ENCODE measurements at regions not wholly inside any gene's neighbourhood (a gene's known extent, or its start where the extent isn't known, plus 50 kb on each side); places are given as distances from the start of the nearest gene placed in this dataset.

GRCh38 chr15:91611561-91612323 lies 241.8 kb upstream of the SLCO3A1 start:
- Histone ChIP-seq H3K27ac (ENCODE audit: low read depth, low read length) (no peak overlapping the region), H3K4me1 (ENCODE audit: insufficient read depth, low read length) (no peaks in the 10 kb centered on the region), H3K4me3 (ENCODE audit: low read length) (no peak overlapping the region), H3K9ac (ENCODE audit: low read depth, low read length) (no peak overlapping the region), H3K36me3 (ENCODE audit: insufficient read depth, low read length) (no peaks in the 10 kb centered on the region), H3K27me3 (ENCODE audit: insufficient read depth, low read length) (no peaks in the 10 kb centered on the region), H3K9me3 (ENCODE audit: insufficient read depth, low read depth, low read length) (no peaks in the 10 kb centered on the region)
- 82% methylated on average over 10 of the region's 10 CpGs for WGBS

GRCh38 chr15:91620229-91620628 lies 233.3 kb upstream of the SLCO3A1 start:
- Histone ChIP-seq H3K27ac (ENCODE audit: low read depth, low read length) (no peak overlapping the region), H3K36me3 (ENCODE audit: insufficient read depth, low read length) (no peaks in the 10 kb centered on the region), H3K4me1 (ENCODE audit: insufficient read depth, low read length) (peaks cover 13% of the 10 kb centered on the region; the same call in 1 of the 2 replicates), H3K9ac (ENCODE audit: low read depth, low read length) (no peak overlapping the region), H3K9me3 (ENCODE audit: insufficient read depth, low read depth, low read length) (no peaks in the 10 kb centered on the region), H3K27me3 (ENCODE audit: insufficient read depth, low read length) (no peaks in the 10 kb centered on the region), H3K4me3 (ENCODE audit: low read length) (no peak overlapping the region)
- 50% methylated on average over 3 of the region's 4 CpGs for WGBS

GRCh38 chr15:91622235-91622634 lies 231.3 kb upstream of the SLCO3A1 start:
- no peak overlapping the region for H3K4me3 ChIP-seq (ENCODE audit: low read length)
- no peaks in the 10 kb centered on the region for H3K36me3 ChIP-seq (ENCODE audit: insufficient read depth, low read length)
- H3K9ac ChIP-seq (ENCODE audit: low read depth, low read length), result no peak overlapping the region
- H3K27me3 ChIP-seq (ENCODE audit: insufficient read depth, low read length), result no peaks in the 10 kb centered on the region
- H3K4me1 ChIP-seq (ENCODE audit: insufficient read depth, low read length), result peaks cover 21% of the 10 kb centered on the region; the same call in 1 of the 2 replicates
- 80% methylated on average over 4 of the region's 4 CpGs for WGBS
- no peak overlapping the region for H3K27ac ChIP-seq (ENCODE audit: low read depth, low read length)
- no peaks in the 10 kb centered on the region for H3K9me3 ChIP-seq (ENCODE audit: insufficient read depth, low read depth, low read length)

GRCh38 chr15:91622711-91623342 lies 230.7 kb upstream of the SLCO3A1 start:
- Histone ChIP-seq H3K27me3 (ENCODE audit: insufficient read depth, low read length) (no peaks in the 10 kb centered on the region), H3K4me1 (ENCODE audit: insufficient read depth, low read length) (peaks cover 21% of the 10 kb centered on the region; the same call in 1 of the 2 replicates)

GRCh38 chr15:91624353-91624968 lies 229.0 kb upstream of the SLCO3A1 start:
- 92% methylated on average over 3 of the region's 3 CpGs for WGBS
- Histone ChIP-seq H3K36me3 (ENCODE audit: insufficient read depth, low read length) (no peaks in the 10 kb centered on the region), H3K4me3 (ENCODE audit: low read length) (no peak overlapping the region), H3K27ac (ENCODE audit: low read depth, low read length) (no peak overlapping the region), H3K4me1 (ENCODE audit: insufficient read depth, low read length) (peaks cover 20% of the 10 kb centered on the region; the same call in 1 of the 2 replicates), H3K27me3 (ENCODE audit: insufficient read depth, low read length) (no peaks in the 10 kb centered on the region), H3K9me3 (ENCODE audit: insufficient read depth, low read depth, low read length) (no peaks in the 10 kb centered on the region), H3K9ac (ENCODE audit: low read depth, low read length) (no peak overlapping the region)

More at GRCh38 chr15:91622711-91623342, 230.7 kb upstream of the SLCO3A1 start:
- Histone ChIP-seq H3K27ac (ENCODE audit: low read depth, low read length) (no peak overlapping the region), H3K9me3 (ENCODE audit: insufficient read depth, low read depth, low read length) (no peaks in the 10 kb centered on the region), H3K4me3 (ENCODE audit: low read length) (no peak overlapping the region), H3K9ac (ENCODE audit: low read depth, low read length) (no peak overlapping the region), H3K36me3 (ENCODE audit: insufficient read depth, low read length) (no peaks in the 10 kb centered on the region)
- 76% methylated on average over 7 of the region's 8 CpGs for WGBS

- H3K9me3 ChIP-seq (ENCODE audit: insufficient read depth, low read depth, low read length), result no peaks in the 10 kb centered on the region
- H3K36me3 ChIP-seq (ENCODE audit: insufficient read depth, low read length), result no peaks in the 10 kb centered on the region
- no peak overlapping the region for H3K27ac ChIP-seq (ENCODE audit: low read depth, low read length)
- no peak overlapping the region for H3K9ac ChIP-seq (ENCODE audit: low read depth, low read length)
- peaks cover 17% of the 10 kb centered on the region; the same call in 1 of the 2 replicates for H3K4me1 ChIP-seq (ENCODE audit: insufficient read depth, low read length)
- WGBS, result 83% methylated on average over 6 of the region's 6 CpGs
- no peaks in the 10 kb centered on the region for H3K27me3 ChIP-seq (ENCODE audit: insufficient read depth, low read length)
- no peak overlapping the region for H3K4me3 ChIP-seq (ENCODE audit: low read length)
Measured at GRCh38 chr15:91625506-91625905, 228.0 kb upstream of the SLCO3A1 start.

GRCh38 chr15:91627473-91628278 lies 225.8 kb upstream of the SLCO3A1 start:
- Histone ChIP-seq H3K9me3 (ENCODE audit: insufficient read depth, low read depth, low read length) (no peaks in the 10 kb centered on the region), H3K4me3 (ENCODE audit: low read length) (no peak overlapping the region), H3K27me3 (ENCODE audit: insufficient read depth, low read length) (no peaks in the 10 kb centered on the region), H3K27ac (ENCODE audit: low read depth, low read length) (no peak overlapping the region), H3K36me3 (ENCODE audit: insufficient read depth, low read length) (no peaks in the 10 kb centered on the region), H3K4me1 (ENCODE audit: insufficient read depth, low read length) (peaks cover 14% of the 10 kb centered on the region; the same call in 1 of the 2 replicates), H3K9ac (ENCODE audit: low read depth, low read length) (no peak overlapping the region)
- 72% methylated on average over 11 of the region's 11 CpGs for WGBS

GRCh38 chr15:91630090-91630489 lies 223.4 kb upstream of the SLCO3A1 start:
- 95% methylated on average over 5 of the region's 6 CpGs for WGBS
- H3K4me1 ChIP-seq (ENCODE audit: insufficient read depth, low read length), result peaks cover 7% of the 10 kb centered on the region; the same call in 1 of the 2 replicates
- H3K9me3 ChIP-seq (ENCODE audit: insufficient read depth, low read depth, low read length), result no peaks in the 10 kb centered on the region
- no peak overlapping the region for H3K4me3 ChIP-seq (ENCODE audit: low read length)
- no peaks in the 10 kb centered on the region for H3K27me3 ChIP-seq (ENCODE audit: insufficient read depth, low read length)
- no peaks in the 10 kb centered on the region for H3K36me3 ChIP-seq (ENCODE audit: insufficient read depth, low read length)
- H3K27ac ChIP-seq (ENCODE audit: low read depth, low read length), result no peak overlapping the region
- no peak overlapping the region for H3K9ac ChIP-seq (ENCODE audit: low read depth, low read length)

GRCh38 chr15:91632176-91632575 lies 221.3 kb upstream of the SLCO3A1 start:
- H3K4me3 ChIP-seq (ENCODE audit: low read length), result no peak overlapping the region
- H3K27ac ChIP-seq (ENCODE audit: low read depth, low read length), result no peak overlapping the region
- H3K9me3 ChIP-seq (ENCODE audit: insufficient read depth, low read depth, low read length), result no peaks in the 10 kb centered on the region
- peaks cover 5% of the 10 kb centered on the region; the same call in 1 of the 2 replicates for H3K4me1 ChIP-seq (ENCODE audit: insufficient read depth, low read length)
- 96% methylated on average over 2 of the region's 2 CpGs for WGBS
- H3K9ac ChIP-seq (ENCODE audit: low read depth, low read length), result no peak overlapping the region
- H3K27me3 ChIP-seq (ENCODE audit: insufficient read depth, low read length), result no peaks in the 10 kb centered on the region
- H3K36me3 ChIP-seq (ENCODE audit: insufficient read depth, low read length), result no peaks in the 10 kb centered on the region

- H3K4me3 ChIP-seq (ENCODE audit: low read length), result no peak overlapping the region
- peaks cover 3% of the 10 kb centered on the region; the same call in 1 of the 2 replicates for H3K9me3 ChIP-seq (ENCODE audit: insufficient read depth, low read depth, low read length)
- 0 out of 2 replicates have a peak, but pooled peaks cover 5% of the 10 kb centered on the region for H3K4me1 ChIP-seq (ENCODE audit: insufficient read depth, low read length)
- H3K9ac ChIP-seq (ENCODE audit: low read depth, low read length), result no peak overlapping the region
- 91% methylated on average over 9 of the region's 9 CpGs for WGBS
- H3K27me3 ChIP-seq (ENCODE audit: insufficient read depth, low read length), result no peaks in the 10 kb centered on the region
- H3K36me3 ChIP-seq (ENCODE audit: insufficient read depth, low read length), result no peaks in the 10 kb centered on the region
- no peak overlapping the region for H3K27ac ChIP-seq (ENCODE audit: low read depth, low read length)
Measured at GRCh38 chr15:91632981-91633380, 220.5 kb upstream of the SLCO3A1 start.
